DOHH2 (cell line): ENCODE measurements at regions not wholly inside any gene's neighbourhood (a gene's known extent, or its start where the extent isn't known, plus 50 kb on each side); places are given as distances from the start of the nearest gene placed in this dataset.
A peak's percentile ranks its signal among the peaks of the same experiment; 100 is the strongest.

ENCODE experiments used
- H3F3A ChIP-seq: fragments of 200-600 bp; sonication (generic), shearing (Covaris generic); 2 replicates; pipeline ENCODE4 v1.6.0; 2016; ENCODE audit warnings: antibody characterized with exemption, mild to moderate bottlenecking; ENCODE audit not compliant: control insufficient read depth, insufficient read depth
- H3K27ac ChIP-seq: fragments of 200-600 bp; sonication (generic); 2 replicates; pipeline ENCODE4 v1.5.1; 2014; ENCODE audit warnings: low read depth, mild to moderate bottlenecking, low read length, moderate library complexity
- H3K27me3 ChIP-seq: fragments of 200-600 bp; sonication (generic); 2 replicates; pipeline ENCODE4 v1.6.1; 2014; ENCODE audit warnings: mild to moderate bottlenecking, low read length, mixed read lengths; ENCODE audit not compliant: control insufficient read depth
- H3K36me3 ChIP-seq: fragments of 200-600 bp; sonication (generic); 2 replicates; pipeline ENCODE4 v1.6.1; 2014; ENCODE audit warnings: mild to moderate bottlenecking, low read length, moderate library complexity, mixed read lengths; ENCODE audit not compliant: control insufficient read depth
- H3K4me1 ChIP-seq: fragments of 200-600 bp; sonication (generic); 2 replicates; pipeline ENCODE4 v1.6.1; 2014; ENCODE audit warnings: mild to moderate bottlenecking, low read length, mixed read lengths; ENCODE audit not compliant: control insufficient read depth
- H3K4me2 ChIP-seq: fragments of 200-600 bp; sonication (generic); 2 replicates; pipeline ENCODE4 v1.6.0; 2014; ENCODE audit warnings: mild to moderate bottlenecking, low read length, moderate library complexity
- H3K4me3 ChIP-seq: fragments of 200-600 bp; sonication (generic); 2 replicates; pipeline ENCODE4 v1.5.1; 2014; ENCODE audit warnings: mild to moderate bottlenecking, low read length, mixed read lengths
- H3K79me2 ChIP-seq: fragments of 200-600 bp; sonication (generic); 2 replicates; pipeline ENCODE4 v1.6.1; 2014; ENCODE audit warnings: mild to moderate bottlenecking, low read length, mixed read lengths; ENCODE audit not compliant: control insufficient read depth
- H3K9me2 ChIP-seq: fragments of 200-600 bp; sonication (generic); replicated peaks from 2 replicates; pipeline ENCODE4 v1.6.1; 2014; ENCODE audit warnings: mild to moderate bottlenecking, low read length, mixed read lengths; ENCODE audit not compliant: control insufficient read depth
- H3K9me3 ChIP-seq: fragments of 200-600 bp; sonication (generic); 2 replicates; pipeline ENCODE4 v1.6.1; 2014; ENCODE audit warnings: antibody characterized with exemption, low read length, mixed read lengths; ENCODE audit not compliant: control insufficient read depth, insufficient read depth
- H4K20me1 ChIP-seq: fragments of 200-600 bp; sonication (generic); 2 replicates; pipeline ENCODE4 v1.6.0; 2014; ENCODE audit warnings: low read depth, mild to moderate bottlenecking, antibody characterized with exemption, low read length, moderate library complexity; ENCODE audit not compliant: control insufficient read depth, insufficient read depth
- CTCF ChIP-seq: fragments of 200-600 bp; sonication (generic); IDR thresholded peaks from one replicate; pipeline ENCODE4 v1.5.1; 2014; ENCODE audit warnings: antibody characterized with exemption, mild to moderate bottlenecking, low read depth, low read length; ENCODE audit not compliant: poor library complexity, severe bottlenecking
- EZH2phosphoT487 ChIP-seq: fragments of 200-600 bp; sonication (generic); IDR thresholded peaks from 2 replicates; pipeline ENCODE4 v1.6.1; 2017; ENCODE audit warnings: borderline replicate concordance, mild to moderate bottlenecking, antibody characterized with exemption, low read length, moderate library complexity, mixed read lengths

DNA sequence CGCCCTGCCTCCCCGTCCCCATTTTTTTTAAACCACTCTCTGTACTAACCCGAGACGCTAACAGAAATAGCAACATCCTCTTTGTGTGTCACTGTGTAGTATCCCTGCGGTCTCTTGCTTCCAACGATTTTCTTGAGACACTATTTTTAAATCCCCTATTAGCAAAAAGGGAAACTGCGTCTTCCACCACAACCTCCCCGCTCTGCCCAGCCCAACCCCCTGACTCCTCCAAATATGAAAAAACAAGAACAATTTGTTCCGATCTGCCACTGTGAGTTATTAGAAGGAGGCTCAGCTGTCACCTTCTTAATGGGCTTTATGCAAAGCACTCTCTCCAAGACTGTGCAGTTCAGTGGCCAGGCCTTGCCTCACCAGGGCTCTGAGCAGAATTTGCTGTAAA, 76.3 kb downstream of the MAP1LC3B2 start:
- TF ChIP-seq EZH2phosphoT487 (no peak), CTCF (no peak)
- Histone ChIP-seq H3K4me1 (peaks cover 20% of the 10 kb centered on the region), H3K4me2 (peak overlapping the region; percentile 43), H3K9me3 (no peaks in the 10 kb centered on the region), H3F3A (no peaks in the 10 kb centered on the region), H3K27me3 (peaks cover 75% of the 10 kb centered on the region), H3K4me3 (peak overlapping the region; percentile 25), H3K36me3 (no peaks in the 10 kb centered on the region), H4K20me1 (no peaks in the 10 kb centered on the region), H3K27ac (no peak overlapping the region), H3K9me2 (no peaks in the 10 kb centered on the region), H3K79me2 (no peaks in the 10 kb centered on the region)

GRCh38 chr12:116633476-116633875, 74.3 kb downstream of the MAP1LC3B2 start:
- no peaks in the 10 kb centered on the region for H3K9me3 ChIP-seq
- no peak overlapping the region for H3K4me2 ChIP-seq

DNA sequence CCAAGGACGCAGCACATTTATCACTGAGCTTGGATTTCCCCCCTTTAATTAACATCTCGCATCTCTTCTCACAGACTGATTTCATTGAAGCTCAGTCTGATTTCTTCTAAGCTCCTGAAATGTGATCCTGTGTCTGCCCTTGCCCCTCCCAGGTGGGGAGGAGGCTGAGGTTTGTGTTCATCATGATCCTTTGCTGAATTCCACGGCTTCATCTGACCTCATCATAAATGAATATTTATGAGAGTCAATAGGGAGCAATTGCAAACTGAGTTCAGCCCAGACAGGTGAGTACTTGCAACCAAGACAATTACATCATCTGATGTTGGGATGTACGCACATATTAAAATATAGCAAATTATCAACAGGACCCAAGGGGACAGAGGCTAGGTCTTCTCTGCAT, 72.4 kb downstream of the MAP1LC3B2 start:
- Histone ChIP-seq H3K4me3 (no peak overlapping the region), H3F3A (no peaks in the 10 kb centered on the region), H3K9me3 (no peaks in the 10 kb centered on the region), H3K4me2 (no peak overlapping the region), H3K79me2 (no peaks in the 10 kb centered on the region), H3K9me2 (no peaks in the 10 kb centered on the region), H3K27me3 (peaks cover 57% of the 10 kb centered on the region), H3K27ac (no peak overlapping the region), H3K4me1 (peaks cover 18% of the 10 kb centered on the region), H3K36me3 (no peaks in the 10 kb centered on the region), H4K20me1 (no peaks in the 10 kb centered on the region)
- TF ChIP-seq CTCF = no peak
- TF ChIP-seq EZH2phosphoT487 = no peak

More at GRCh38 chr12:116633476-116633875, 74.3 kb downstream of the MAP1LC3B2 start:
- Histone ChIP-seq H4K20me1 (no peaks in the 10 kb centered on the region), H3K27ac (no peak overlapping the region), H3K36me3 (no peaks in the 10 kb centered on the region), H3K79me2 (no peaks in the 10 kb centered on the region), H3K4me3 (no peak overlapping the region), H3K27me3 (peaks cover 67% of the 10 kb centered on the region), H3K9me2 (no peaks in the 10 kb centered on the region), H3F3A (no peaks in the 10 kb centered on the region), H3K4me1 (peaks cover 20% of the 10 kb centered on the region)
- TF ChIP-seq EZH2phosphoT487 = no peak
- TF ChIP-seq CTCF = no peak

GRCh38 chr12:116630762-116631161, 71.6 kb downstream of the MAP1LC3B2 start:
- no peaks in the 10 kb centered on the region for H4K20me1 ChIP-seq
- H3K27me3 ChIP-seq = peaks cover 49% of the 10 kb centered on the region
- no peaks in the 10 kb centered on the region for H3K79me2 ChIP-seq
- TF ChIP-seq EZH2phosphoT487 (no peak), CTCF (no peak)
- H3K27ac ChIP-seq = no peak overlapping the region
- no peaks in the 10 kb centered on the region for H3F3A ChIP-seq
- no peaks in the 10 kb centered on the region for H3K9me2 ChIP-seq
- peaks cover 9% of the 10 kb centered on the region for H3K4me1 ChIP-seq
- H3K36me3 ChIP-seq = no peaks in the 10 kb centered on the region
- no peaks in the 10 kb centered on the region for H3K9me3 ChIP-seq
- no peak overlapping the region for H3K4me2 ChIP-seq
- no peak overlapping the region for H3K4me3 ChIP-seq
